Esophagus squamous epithelium (tissue), 5 donors: ENCODE measurements at regions not wholly inside any gene's neighbourhood (a gene's known extent, or its start where the extent isn't known, plus 50 kb on each side); places are given as distances from the start of the nearest gene placed in this dataset.

Source experiments
- DNase-seq: peaks from one replicate; lab custom pipeline; 2025; lab: John Stamatoyannopoulos, UW
- H3K27ac ChIP-seq, 4 donors: fragments of 200-600 bp; sonication (generic); one replicate each; pipeline ENCODE4 v1.5.1; 2016 to 2019; ENCODE audit warnings: mild to moderate bottlenecking in 1 of 4
- H3K27me3 ChIP-seq, 4 donors: fragments of 200-600 bp; sonication (generic); 1 replicate in 3 of 4; 2 replicates in 1 of 4; pipeline versions ENCODE4 v1.5.1 to v1.6.0; 2017 to 2021; ENCODE audit warnings: antibody characterized with exemption in 1 of 4
- H3K36me3 ChIP-seq, 3 donors: fragments of 200-600 bp; sonication (generic); one replicate each; pipeline ENCODE4 v1.5.1; 2016 to 2019
- H3K4me1 ChIP-seq, 3 donors: fragments of 200-600 bp; sonication (generic); one replicate each; pipeline ENCODE4 v1.5.1; 2017 to 2019
- H3K4me3 ChIP-seq, 4 donors: fragments of 200-600 bp; sonication (generic); 1 replicate in 3 of 4; 2 replicates in 1 of 4; pipeline ENCODE4 v1.5.1; 2016 to 2019; ENCODE audit warnings: mild to moderate bottlenecking in 2 of 4, moderate library complexity in 1 of 4
- H3K9me3 ChIP-seq, 3 donors: fragments of 200-600 bp; sonication (generic); one replicate each; pipeline ENCODE4 v1.5.1; 2016 to 2019
- POLR2A ChIP-seq, 4 donors: fragments of 450-650 bp; IDR thresholded peaks; one replicate each; pipeline ENCODE4 v1.6.1; 2017; ENCODE audit warnings: antibody characterized with exemption in 4 of 4, mild to moderate bottlenecking in 4 of 4, moderate library complexity in 3 of 4
- WGBS, 2 donors: methylation state at CpG; one replicate each; pipeline ENCODE4 v1.1.5; 2018; 5-methylcytosine and 5-hydroxymethylcytosine counted together
- intact Hi-C: fragments of 100-400 bp; cut with DNase I; formaldehyde crosslinking; loops from one replicate; pipeline ENCODE4 v1.15.0; 2022
- TF ChIP-seq, protein P1 (sequence below), 6 experiments: fragments of 450-650 bp in 4 of 6; fragments of 200-600 bp in 2 of 6; sonication (generic) in 2 of 6; IDR thresholded peaks; one replicate each; pipeline ENCODE4 v1.5.1; 2016 to 2019; ENCODE audit warnings: antibody characterized with exemption in 6 of 6, mild to moderate bottlenecking in 4 of 6, moderate library complexity in 4 of 6
- donor health status: DM: yes; HTN: yes; CAD: no.

GRCh38 chr4:26135331-26135730 lies 185.5 kb upstream of the RBPJ start:
- intact Hi-C loops = no loop called here
- no peaks in the 10 kb centered on the region for H3K36me3 ChIP-seq
- DNase-seq = no peak
- H3K9me3 ChIP-seq = no peaks in the 10 kb centered on the region
- no peak overlapping the region for H3K4me3 ChIP-seq
- 73 to 89% methylated on average over 3 to 4 of the region's 4 CpGs for WGBS, 2 donors
- peaks cover 0 to 70% (median 0%) of the 10 kb centered on the region in 4 donors for H3K27me3 ChIP-seq
- H3K27ac ChIP-seq = no peak overlapping the region
- peaks cover 0 to 11% (median 7%) of the 10 kb centered on the region in 3 donors for H3K4me1 ChIP-seq
- no peak for TF ChIP-seq POLR2A (IDR thresholded peaks at IDR 0.05)
- TF ChIP-seq, protein P1, sequence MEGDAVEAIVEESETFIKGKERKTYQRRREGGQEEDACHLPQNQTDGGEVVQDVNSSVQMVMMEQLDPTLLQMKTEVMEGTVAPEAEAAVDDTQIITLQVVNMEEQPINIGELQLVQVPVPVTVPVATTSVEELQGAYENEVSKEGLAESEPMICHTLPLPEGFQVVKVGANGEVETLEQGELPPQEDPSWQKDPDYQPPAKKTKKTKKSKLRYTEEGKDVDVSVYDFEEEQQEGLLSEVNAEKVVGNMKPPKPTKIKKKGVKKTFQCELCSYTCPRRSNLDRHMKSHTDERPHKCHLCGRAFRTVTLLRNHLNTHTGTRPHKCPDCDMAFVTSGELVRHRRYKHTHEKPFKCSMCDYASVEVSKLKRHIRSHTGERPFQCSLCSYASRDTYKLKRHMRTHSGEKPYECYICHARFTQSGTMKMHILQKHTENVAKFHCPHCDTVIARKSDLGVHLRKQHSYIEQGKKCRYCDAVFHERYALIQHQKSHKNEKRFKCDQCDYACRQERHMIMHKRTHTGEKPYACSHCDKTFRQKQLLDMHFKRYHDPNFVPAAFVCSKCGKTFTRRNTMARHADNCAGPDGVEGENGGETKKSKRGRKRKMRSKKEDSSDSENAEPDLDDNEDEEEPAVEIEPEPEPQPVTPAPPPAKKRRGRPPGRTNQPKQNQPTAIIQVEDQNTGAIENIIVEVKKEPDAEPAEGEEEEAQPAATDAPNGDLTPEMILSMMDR (IDR thresholded peaks at IDR 0.05) = no peak

GRCh38 chr4:26136615-26137014 lies 184.2 kb upstream of the RBPJ start:
- Histone ChIP-seq H3K9me3 (no peaks in the 10 kb centered on the region), H3K27me3 (peaks cover 0 to 70% (median 0%) of the 10 kb centered on the region in 4 donors), H3K36me3 (no peaks in the 10 kb centered on the region), H3K27ac (no peak overlapping the region), H3K4me3 (no peak overlapping the region), H3K4me1 (peaks cover 5 to 24% (median 17%) of the 10 kb centered on the region in 3 donors)
- no peak for DNase-seq
- TF ChIP-seq, protein P1 (IDR thresholded peaks at IDR 0.05) = no peak
- TF ChIP-seq POLR2A (IDR thresholded peaks at IDR 0.05) = no peak
- 92 to 94% methylated on average over 2 of the region's 2 CpGs for WGBS, 2 donors
- intact Hi-C loops = no loop called here

DNA sequence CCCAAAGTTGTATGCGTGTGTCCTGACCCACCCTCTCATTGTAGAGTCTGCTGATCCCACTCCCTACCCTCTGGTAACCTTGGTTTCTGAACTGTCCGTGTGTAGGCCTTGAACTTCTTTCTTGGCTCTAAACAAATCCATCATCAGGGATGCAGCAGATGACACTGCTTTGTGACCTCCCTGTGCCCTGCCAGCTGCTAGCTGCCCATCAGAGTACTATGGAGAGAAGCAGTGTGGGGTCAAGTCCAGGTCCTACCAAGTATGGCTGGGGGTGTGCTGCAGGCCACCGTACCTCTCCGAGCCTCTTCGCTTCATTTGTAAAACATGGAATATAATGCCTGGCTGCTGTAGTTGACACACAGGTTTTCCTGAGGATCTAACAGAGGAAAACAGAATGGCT lies 183.5 kb upstream of the RBPJ start:
- WGBS, 2 donors = 76 to 79% methylated on average over 2 to 3 of the region's 5 CpGs
- TF ChIP-seq POLR2A (IDR thresholded peaks at IDR 0.05) = no peak
- TF ChIP-seq, protein P1 (IDR thresholded peaks at IDR 0.05) = no peak
- DNase-seq = no peak

GRCh38 chr4:26139310-26139924 lies 181.4 kb upstream of the RBPJ start:
- Histone ChIP-seq H3K9me3 (no peaks in the 10 kb centered on the region), H3K36me3 (no peaks in the 10 kb centered on the region), H3K4me1 (peaks cover 5 to 38% (median 29%) of the 10 kb centered on the region in 3 donors), H3K4me3 (no peak overlapping the region), H3K27me3 (peaks cover 0 to 48% (median 0%) of the 10 kb centered on the region in 4 donors), H3K27ac (peak overlapping the region; percentile 56 to 91 (median 78))
- DNase-seq = no peak
- 81 to 100% methylated on average over 3 to 4 of the region's 4 CpGs for WGBS, 2 donors
- intact Hi-C loops = no loop called here
- TF ChIP-seq, protein P1 (IDR thresholded peaks at IDR 0.05) = no peak
- TF ChIP-seq POLR2A (IDR thresholded peaks at IDR 0.05) = no peak

More for the DNA sequence above, 183.5 kb upstream of the RBPJ start:
- Histone ChIP-seq H3K4me1 (peaks cover 5 to 30% (median 22%) of the 10 kb centered on the region in 3 donors), H3K36me3 (no peaks in the 10 kb centered on the region), H3K4me3 (no peak overlapping the region), H3K9me3 (no peaks in the 10 kb centered on the region), H3K27me3 (peaks cover 0 to 64% (median 0%) of the 10 kb centered on the region in 4 donors), H3K27ac (peak overlapping the region in 1 of 4 donors; percentile 14)
- intact Hi-C loops = no loop called here

DNA sequence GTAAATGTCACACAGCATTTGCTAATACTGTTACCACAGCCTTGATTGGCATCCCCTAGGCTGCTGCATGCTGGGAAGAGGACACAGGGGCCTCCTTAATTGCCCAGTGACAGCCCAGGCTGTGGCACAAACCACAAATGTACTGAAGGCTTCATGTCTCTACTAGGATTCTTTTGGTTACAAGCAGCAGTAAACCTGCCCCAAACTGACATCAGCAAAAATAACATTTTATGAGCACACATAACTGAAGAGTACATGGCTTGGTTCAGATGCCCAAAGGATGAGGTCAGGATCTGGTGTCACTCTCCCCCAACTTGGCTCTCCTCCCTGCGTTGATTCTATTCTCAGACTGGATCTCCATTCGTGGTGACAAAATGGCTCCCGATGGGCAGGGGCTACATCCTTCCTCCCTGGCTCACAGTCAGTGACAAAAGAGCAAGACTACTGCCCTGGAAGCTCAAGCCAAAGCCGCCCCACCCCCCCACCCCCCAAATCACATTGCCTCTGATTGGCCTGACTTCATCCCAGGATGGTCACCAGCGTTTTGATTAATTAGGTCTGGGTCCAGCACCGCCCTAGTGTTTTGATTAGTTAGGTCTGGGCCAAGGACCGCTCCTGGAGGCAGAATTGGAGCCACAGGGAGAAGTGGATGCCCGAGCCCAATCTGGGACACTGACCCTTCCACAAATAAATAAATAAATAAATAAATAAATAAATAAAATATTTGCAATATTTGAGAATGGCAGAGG lies 180.5 kb upstream of the RBPJ start:
- H3K36me3 ChIP-seq = no peaks in the 10 kb centered on the region
- H3K9me3 ChIP-seq = no peaks in the 10 kb centered on the region
- H3K4me1 ChIP-seq = peaks cover 5 to 47% (median 31%) of the 10 kb centered on the region in 3 donors
- TF ChIP-seq POLR2A (IDR thresholded peaks at IDR 0.05) = no peak
- TF ChIP-seq, protein P1 (IDR thresholded peaks at IDR 0.05) = no peak
- H3K4me3 ChIP-seq = no peak overlapping the region
- intact Hi-C loops = no loop called here
- no peak for DNase-seq
- H3K27me3 ChIP-seq = peaks cover 0 to 40% (median 0%) of the 10 kb centered on the region in 4 donors
- WGBS, 2 donors = 57 to 87% methylated on average over 3 to 5 of the region's 8 CpGs
- H3K27ac ChIP-seq = peak overlapping the region; percentile 56 to 91 (median 78)
